Mucosa of descending colon (tissue), 3 donors: ENCODE measurements at regions not wholly inside any gene's neighbourhood (a gene's known extent, or its start where the extent isn't known, plus 50 kb on each side); places are given as distances from the start of the nearest gene placed in this dataset.

Experiments
- ATAC-seq: fragments of 200-7000 bp; cut with Tn5 transposase; one replicate; pipeline ENCODE4 v1.9.1; 2020; ENCODE audit warnings: mild to moderate bottlenecking, moderate library complexity
- DNase-seq, 3 donors: peaks; one replicate each; pipeline ENCODE4 v3.0.0-alpha.2; 2020
- H3K36me3 ChIP-seq: fragments of 200-600 bp; one replicate; pipeline ENCODE4 v1.8.0; 2021; ENCODE audit warnings: low read depth, mild to moderate bottlenecking
- H3K4me1 ChIP-seq: fragments of 200-600 bp; one replicate; pipeline ENCODE4 v1.8.0; 2021; ENCODE audit warnings: low read depth, mild to moderate bottlenecking
- H3K4me3 ChIP-seq: fragments of 200-600 bp; one replicate; pipeline ENCODE4 v1.8.0; 2021; ENCODE audit warnings: mild to moderate bottlenecking
- H3K9me3 ChIP-seq: fragments of 200-600 bp; one replicate; pipeline ENCODE4 v1.8.0; 2021; ENCODE audit warnings: mild to moderate bottlenecking
- CTCF ChIP-seq: fragments of 200-600 bp; IDR thresholded peaks from one replicate; pipeline ENCODE4 v1.8.0; 2022; ENCODE audit warnings: antibody characterized with exemption, mild to moderate bottlenecking
- intact Hi-C, 2 donors: fragments of 100-400 bp; cut with DNase I in 1 of 2; cut with micrococcal nuclease in 1 of 2; formaldehyde crosslinking; loops; one replicate each; pipeline versions ENCODE4 v1.11.0 to v1.11.1; 2022; cut with DNase I, micrococcal nuclease
- donor health status: DM: no; HTN: no; CAD: no; lungs with moderate emphysema.
- donor health status: DM: no; HTN: no; CAD: no.
- donor health status: DM: no; HTN: yes; CAD: no.

GRCh38 chr2:136301006-136301405, 183.1 kb upstream of the CXCR4 start:
- ATAC-seq, result no peak
- TF ChIP-seq CTCF, result no peak

GRCh38 chr2:136298631-136299030, 180.7 kb upstream of the CXCR4 start:
- DNase-seq, result no peak
- no peak overlapping the region for H3K4me3 ChIP-seq
- TF ChIP-seq CTCF, result no peak
- no peaks in the 10 kb centered on the region for H3K9me3 ChIP-seq
- H3K4me1 ChIP-seq, result no peaks in the 10 kb centered on the region
- no peaks in the 10 kb centered on the region for H3K36me3 ChIP-seq
- intact Hi-C loops, result no loop called here
- no peak for ATAC-seq

More at GRCh38 chr2:136301006-136301405, 183.1 kb upstream of the CXCR4 start:
- intact Hi-C loops, result no loop called here
- no peak for DNase-seq
- no peaks in the 10 kb centered on the region for H3K9me3 ChIP-seq
- H3K36me3 ChIP-seq, result no peaks in the 10 kb centered on the region
- H3K4me1 ChIP-seq, result no peaks in the 10 kb centered on the region
- H3K4me3 ChIP-seq, result no peak overlapping the region

GRCh38 chr2:136297994-136298393, 180.0 kb upstream of the CXCR4 start:
- Histone ChIP-seq H3K4me1 (no peaks in the 10 kb centered on the region), H3K36me3 (no peaks in the 10 kb centered on the region), H3K4me3 (no peak overlapping the region), H3K9me3 (no peaks in the 10 kb centered on the region)
- no peak for ATAC-seq
- TF ChIP-seq CTCF, result no peak
- DNase-seq, result no peak
- intact Hi-C loops, result no loop called here

- no peak for ATAC-seq
- no peak for DNase-seq
- intact Hi-C loops, result no loop called here
- H3K9me3 ChIP-seq, result no peaks in the 10 kb centered on the region
- H3K36me3 ChIP-seq, result no peaks in the 10 kb centered on the region
- H3K4me1 ChIP-seq, result no peaks in the 10 kb centered on the region
- no peak for TF ChIP-seq CTCF
- no peak overlapping the region for H3K4me3 ChIP-seq
These were observed 179.4 kb upstream of the CXCR4 start for GRCh38 chr2:136297312-136297711.

GRCh38 chr2:136295168-136295567, 177.2 kb upstream of the CXCR4 start:
- intact Hi-C loops, result no loop called here
- no peak for ATAC-seq
- no peaks in the 10 kb centered on the region for H3K9me3 ChIP-seq
- no peak for DNase-seq
- TF ChIP-seq CTCF, result no peak
- no peaks in the 10 kb centered on the region for H3K36me3 ChIP-seq
- no peak overlapping the region for H3K4me3 ChIP-seq
- H3K4me1 ChIP-seq, result no peaks in the 10 kb centered on the region

GRCh38 chr2:136291871-136292270, 173.9 kb upstream of the CXCR4 start:
- ATAC-seq, result no peak
- TF ChIP-seq CTCF, result no peak
- intact Hi-C loops, result no loop called here
- Histone ChIP-seq H3K4me1 (no peaks in the 10 kb centered on the region), H3K4me3 (no peak overlapping the region), H3K36me3 (no peaks in the 10 kb centered on the region), H3K9me3 (no peaks in the 10 kb centered on the region)
- no peak for DNase-seq
